ENCODE measurements at regions not wholly inside any gene's neighbourhood (a gene's known extent, or its start where the extent isn't known, plus 50 kb on each side); places are given as distances from the start of the nearest gene placed in this dataset.
"Not testable (repeated sequence)": the region's sequence is repeated elsewhere in the genome, so short reads cannot be mapped to it uniquely, and the experiment has no call there.

DNA sequence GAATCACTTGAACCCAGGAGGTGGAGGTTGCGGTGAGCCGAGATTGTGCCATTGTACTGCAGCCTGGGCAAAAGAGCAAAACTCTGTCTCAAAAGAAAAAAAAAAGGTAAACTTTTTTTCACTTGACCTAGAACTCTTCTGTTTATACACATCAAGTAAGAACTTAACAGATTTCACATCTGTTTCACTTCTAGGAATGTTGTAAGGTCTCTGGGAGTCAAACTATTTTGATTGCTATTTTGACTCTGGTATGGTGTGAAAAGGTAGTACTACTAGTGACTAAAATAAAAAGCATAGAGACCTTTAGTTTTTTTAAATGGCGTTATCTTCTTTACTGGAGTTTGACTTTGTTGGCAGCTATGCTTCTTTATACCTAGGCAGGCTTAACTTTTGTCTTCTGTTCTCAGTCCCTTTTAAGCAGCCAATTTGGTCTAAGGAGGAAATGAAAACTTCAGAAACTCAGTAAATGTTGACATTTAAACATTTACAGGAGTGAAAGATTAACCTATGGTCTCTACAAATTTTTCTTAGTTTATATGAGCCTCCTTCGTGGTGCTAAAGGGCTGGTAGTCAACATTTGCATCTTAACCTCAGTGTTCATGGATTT is 84.7 kb downstream of the METTL2B start:
- not testable (repeated sequence) for DNase-seq (ENCODE audit: low read depth in 2 of 2)

DNA sequence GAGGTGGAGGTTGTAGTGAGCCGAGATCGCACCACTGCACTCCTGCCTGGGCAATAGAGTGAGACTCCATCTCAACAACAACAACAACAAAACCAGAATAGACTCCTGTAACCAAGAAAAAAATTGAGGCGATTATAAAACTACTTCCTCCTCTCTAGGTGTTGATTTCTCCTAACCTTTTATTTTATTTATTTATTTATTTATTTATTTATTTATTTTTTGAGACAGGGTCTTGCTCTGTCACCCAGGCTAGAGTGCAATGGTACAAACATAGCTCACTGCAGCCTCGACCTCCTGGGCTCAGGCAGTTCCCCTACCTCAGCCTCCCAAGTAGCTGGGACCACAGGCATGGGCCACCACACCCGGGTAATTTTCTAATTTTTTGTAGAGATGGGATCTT is 86.2 kb downstream of the METTL2B start:
- DNase-seq (ENCODE audit: low read depth in 2 of 2): not testable (repeated sequence)

DNA sequence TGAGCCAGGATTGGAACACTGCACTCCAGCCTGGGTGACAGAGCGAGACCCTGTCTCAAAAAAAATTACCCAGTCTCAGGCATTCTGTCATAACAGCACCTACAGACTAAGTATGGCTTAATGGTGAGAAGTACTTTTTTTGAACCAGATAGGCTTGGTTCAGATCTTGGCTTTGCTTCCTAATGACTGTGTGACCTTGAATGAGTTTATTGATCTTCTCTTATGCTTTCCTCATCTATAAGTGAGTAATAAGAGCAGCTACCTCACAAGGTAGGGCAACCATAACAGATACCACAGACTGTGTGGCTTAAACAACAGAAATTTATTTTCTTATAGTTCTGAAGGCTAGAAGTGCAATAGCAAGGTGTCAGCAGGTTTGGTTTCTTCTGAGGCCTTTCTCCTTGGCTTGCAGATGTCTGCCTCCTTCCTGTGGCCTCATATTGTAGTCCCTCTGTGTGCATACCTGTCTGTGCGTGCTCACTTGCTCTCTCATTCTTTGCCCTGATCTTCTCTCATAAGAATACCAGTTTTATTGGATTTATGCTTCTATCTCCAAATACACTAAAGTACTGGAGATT is 87.7 kb downstream of the METTL2B start:
- DNase-seq (ENCODE audit: low read depth in 2 of 2): not testable (repeated sequence)

DNA sequence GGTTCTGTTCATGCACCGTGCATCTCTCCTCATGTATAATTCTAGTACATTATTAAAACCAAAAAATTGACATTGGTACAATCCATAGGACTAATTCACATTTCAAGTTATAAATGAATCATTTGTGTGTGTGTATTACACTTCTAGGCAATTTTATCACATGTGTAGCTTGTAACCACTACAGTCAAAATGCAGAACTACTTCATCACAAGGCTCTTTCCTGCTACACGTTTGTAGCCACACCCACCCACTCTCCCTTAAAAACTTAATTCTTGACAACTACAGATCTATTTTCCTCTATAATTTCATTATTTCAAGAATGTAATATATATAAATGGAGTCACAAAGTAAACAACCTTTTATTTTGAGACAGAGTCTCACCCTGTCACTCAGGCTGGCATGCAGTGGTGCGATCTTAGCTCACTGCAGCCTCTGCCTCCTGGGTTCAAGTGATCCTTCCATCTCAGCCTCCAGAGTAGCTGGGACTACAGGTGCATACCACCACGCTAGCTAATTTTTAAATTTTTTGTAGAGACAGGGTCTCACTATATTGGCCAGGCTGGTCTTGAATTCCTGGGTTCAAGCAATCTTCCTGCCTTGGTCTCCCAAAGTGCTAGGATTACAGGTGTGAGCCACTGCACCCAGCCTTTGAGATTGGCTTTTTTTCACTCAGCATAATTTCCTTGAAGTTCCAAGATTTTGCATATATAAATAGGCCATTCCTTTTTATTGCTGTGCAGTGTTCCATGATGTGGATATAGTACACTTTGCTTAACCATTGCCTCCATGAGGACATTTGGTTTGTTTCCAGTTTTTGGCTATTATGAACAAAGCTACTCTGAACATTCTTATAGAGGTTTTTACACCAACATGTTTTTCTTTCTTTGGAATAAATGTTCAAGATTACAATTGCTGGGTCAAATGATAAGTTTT is 88.7 kb downstream of the METTL2B start:
- not testable (repeated sequence) for DNase-seq (ENCODE audit: low read depth in 2 of 2)

DNA sequence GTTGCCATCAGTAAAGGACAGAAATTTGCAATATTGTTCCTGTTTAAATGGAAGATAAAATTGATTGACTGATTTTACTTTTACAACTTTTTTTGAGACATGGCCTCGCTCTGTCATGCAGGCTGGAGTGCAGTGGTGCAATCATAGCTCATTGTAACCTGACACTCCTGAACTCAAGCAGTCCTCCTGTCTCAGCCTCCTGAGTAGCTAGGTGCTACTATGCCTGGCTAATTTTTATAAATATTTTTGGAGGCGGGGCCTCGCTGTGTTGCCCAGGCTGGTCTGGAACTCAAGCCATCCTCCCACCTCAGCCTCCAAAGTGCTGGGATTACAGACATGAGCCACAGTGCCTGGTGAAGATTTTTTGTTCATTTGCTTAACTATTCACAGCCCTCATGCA is 96.8 kb upstream of the GARIN1A start:
- not testable (repeated sequence) for DNase-seq (ENCODE audit: low read depth in 2 of 2)

DNA sequence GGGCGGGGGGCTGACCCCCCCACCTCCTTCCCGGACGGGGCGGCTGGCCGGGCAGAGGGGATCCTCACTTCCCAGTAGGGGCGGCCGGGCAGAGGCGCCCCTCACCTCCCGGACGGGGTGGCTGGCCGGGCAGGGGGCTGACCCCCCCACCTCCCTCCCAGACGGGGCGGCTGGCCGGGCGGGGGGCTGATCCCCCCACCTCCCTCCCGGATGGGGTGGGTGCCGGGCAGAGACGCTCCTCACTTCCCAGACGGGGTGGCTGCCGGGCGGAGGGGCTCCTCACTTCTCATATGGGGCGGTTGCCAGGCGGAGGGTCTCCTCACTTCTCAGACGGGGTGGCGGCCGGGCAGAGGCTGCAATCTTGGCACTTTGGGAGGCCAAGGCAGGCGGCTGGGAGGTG is 95.1 kb upstream of the GARIN1A start:
- not testable (repeated sequence) for DNase-seq (ENCODE audit: low read depth in 2 of 2)

DNA sequence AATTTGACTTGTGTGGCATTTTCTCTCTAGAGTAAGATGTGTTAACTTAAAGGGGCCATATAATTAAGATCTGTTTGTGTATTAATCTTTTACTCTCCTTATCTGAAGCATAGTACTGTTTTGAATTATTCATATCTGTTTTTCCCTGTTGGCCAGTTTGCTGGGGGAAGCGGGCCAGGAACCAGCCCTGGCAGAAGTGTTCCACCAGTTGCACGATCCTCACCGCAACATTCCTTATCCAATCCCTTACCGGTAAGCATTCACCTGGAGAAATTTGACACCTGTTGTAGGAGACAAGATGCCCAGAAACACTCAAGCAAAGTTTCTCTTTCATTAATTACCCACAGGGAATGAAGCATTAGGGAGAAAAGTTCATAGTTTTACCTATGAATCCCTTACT is 92.2 kb upstream of the GARIN1A start:
- DNase-seq (ENCODE audit: low read depth in 2 of 2): not testable (repeated sequence)

DNA sequence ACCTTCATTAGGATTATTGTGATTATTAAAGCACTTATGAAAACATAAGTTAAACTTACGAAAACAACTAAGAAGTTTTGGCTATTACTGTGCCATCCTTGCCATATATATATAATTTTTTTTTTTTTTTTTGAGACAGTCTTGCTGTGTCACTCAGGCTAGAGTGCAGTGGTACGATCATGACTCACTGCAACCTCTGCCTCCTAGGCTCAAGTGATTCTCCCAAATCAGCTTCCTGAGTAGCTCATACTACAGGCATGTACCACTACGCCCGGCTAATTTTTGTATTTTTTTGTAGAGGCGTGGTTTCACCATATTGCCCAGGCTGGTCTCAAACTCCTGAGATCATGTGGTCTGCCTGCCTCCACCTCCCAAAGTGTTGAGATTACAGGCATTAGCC is 91.0 kb upstream of the GARIN1A start:
- not testable (repeated sequence) for DNase-seq (ENCODE audit: low read depth in 2 of 2)

DNA sequence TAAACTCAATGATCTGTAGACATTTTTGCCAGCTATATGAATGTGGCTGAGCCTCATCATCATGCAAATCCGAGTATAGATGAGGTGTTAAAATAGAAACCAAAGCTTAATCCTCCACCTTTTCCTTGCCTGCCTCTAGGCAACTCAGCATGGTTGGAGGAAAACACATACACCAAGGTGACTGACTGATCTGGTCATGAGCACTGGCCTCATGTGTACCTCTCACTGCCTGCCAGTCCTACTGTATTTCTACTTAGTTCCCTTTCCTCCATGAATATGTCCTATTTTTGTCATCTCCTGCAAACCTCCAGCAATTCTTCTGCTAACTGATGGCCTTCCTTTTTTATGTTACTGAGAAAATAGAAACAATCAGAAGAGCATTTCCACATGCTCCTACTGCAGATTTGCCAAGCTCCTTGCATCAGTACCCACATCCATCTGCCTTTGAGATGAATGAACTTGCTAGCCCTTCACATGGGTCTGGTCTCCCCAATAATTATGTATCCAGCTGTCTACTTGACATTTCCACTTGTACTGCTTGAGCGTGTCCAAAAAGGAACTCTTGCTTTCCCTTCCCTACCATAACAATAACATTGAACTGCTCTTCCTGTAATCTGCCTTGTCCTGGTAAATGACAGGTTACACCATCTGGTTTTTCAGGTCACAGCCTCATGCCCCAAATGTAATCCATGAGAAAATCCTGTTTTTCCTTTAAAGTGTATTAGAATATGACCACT is 90.1 kb upstream of the GARIN1A start:
- not testable (repeated sequence) for DNase-seq (ENCODE audit: low read depth in 2 of 2)

DNA sequence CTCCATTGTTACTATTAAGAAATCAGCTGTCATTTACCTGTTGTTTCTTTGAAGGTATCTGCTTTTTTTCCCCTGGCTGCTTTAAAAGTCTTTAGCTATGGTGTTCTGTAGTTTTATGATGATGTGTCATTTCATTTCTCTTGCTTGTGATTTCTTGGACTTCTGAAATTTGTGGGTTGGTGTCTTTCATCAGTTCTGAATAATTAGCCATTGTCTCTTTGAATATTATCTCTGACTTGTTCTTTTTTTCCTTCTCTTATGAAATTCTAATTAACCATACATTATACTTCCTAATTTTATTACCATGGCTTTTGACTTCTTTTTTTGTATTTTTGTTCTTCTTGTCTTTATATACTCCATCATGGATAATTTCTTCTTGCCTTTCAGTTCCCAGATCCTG is 85.4 kb upstream of the GARIN1A start:
- DNase-seq (ENCODE audit: low read depth in 2 of 2): not testable (repeated sequence)

DNA sequence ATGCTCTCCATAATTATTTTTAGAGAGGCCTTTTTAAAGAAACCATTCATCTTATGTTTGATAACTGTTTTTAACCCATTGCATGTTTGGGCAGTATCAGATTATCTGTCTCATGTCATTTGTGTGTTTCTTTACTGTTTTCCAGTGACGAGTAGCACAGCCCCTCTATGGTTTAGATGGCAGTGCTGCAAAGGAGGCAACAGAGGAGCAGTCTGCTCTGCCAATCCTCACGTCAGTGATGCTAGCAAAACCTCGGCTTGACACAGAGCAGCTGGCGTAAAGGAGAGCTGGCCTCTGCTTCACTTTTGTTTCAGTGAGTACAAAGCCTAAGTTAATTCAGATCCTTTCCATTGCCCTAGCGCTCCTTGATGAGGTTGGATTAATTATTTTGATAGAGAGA is 80.4 kb upstream of the GARIN1A start:
- DNase-seq (ENCODE audit: low read depth in 2 of 2): no peak

DNA sequence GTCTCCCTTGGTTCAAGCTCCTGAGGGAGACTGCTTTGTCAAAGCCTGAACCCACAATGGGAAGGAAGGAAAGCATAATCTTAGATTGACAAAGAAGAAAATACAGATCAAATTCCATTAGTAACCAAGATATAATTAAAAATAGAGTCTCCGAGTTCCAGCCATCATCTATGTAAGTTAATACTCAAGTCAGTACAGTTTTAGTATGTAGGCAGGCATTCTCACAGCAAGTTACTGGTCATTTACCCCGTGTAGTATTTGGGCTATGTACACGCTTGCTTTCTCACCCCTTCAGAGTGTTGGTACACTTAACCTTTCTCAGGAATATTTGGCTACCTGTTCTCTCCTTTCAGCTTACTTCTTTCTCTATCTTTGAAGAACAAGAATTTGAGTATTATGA is 79.9 kb upstream of the GARIN1A start:
- not testable (repeated sequence) for DNase-seq (ENCODE audit: low read depth in 2 of 2)

DNA sequence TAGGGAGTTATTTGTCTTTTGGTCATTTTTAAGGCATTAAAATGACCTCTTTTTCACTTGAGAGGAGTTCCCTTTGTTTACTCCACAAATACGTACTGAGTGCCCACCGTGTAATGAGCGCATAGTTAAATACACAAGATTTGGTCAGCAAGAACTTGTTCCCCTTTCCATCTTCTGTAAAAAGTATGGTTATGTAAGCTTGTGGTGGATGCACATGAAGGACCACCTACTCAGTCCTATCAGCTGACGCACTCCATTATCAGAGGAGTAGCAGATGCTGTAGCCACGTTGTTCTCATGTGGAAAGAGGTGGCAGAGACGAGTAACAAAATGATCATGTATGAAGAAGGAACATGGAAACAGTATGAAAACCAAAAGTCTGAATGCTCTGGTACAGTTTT is 78.0 kb upstream of the GARIN1A start:
- DNase-seq (ENCODE audit: low read depth in 2 of 2): not testable (repeated sequence)

DNA sequence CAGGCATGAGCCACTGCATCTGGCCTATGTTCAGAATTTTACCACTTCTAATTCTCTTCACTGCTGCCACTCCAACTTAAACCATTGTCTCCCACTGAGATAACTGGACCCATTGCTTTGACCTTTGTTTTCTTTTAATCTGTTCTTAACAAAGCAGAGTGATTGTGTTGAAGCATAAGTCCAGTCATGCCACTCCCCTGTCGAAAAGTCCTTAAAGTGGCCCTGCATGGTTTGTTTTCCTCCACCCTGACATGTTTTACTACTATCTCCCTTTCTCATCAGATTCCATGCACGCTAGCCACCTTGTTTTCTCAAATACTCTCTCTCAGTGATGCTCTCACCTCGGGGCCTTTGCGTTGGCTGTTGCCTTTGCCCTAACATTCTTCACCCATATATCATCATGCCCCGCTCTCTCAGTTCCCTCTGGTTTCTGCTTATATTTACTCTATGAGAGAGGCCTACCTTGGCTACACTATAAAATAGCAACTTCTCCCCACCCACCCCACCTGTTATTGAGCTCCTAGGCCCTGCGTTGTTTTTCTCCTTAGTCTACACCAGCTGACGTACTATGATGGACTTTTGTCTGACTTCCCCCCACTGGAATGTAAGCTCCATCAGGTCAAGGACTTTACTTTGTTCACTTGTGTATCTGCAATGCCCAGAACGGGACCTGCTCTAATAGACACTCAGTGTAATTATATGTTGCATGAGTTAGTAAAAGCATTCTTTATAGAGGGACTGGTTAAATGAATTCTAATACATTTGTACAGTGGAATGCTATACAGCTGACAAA is 75.6 kb upstream of the GARIN1A start:
- not testable (repeated sequence) for DNase-seq (ENCODE audit: low read depth in 2 of 2)

DNA sequence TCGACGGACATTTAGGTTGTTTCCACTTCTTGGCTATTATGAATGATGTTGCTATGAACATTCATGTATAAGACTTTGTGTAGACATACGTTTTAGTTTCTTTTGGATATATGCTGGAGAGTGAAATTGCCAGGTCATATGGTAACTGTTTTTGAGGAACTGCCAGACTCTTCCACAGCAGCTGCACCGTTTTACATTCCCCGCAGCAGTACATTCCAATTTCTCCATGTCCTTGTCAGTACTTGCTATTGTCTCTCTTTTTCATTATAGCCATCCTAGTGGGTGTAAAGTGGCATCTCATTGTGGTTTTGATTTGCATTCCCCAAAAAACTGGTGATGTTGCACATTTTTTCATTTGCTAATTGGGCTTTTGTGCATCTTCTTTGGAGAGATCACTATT is 73.1 kb upstream of the GARIN1A start:
- not testable (repeated sequence) for DNase-seq (ENCODE audit: low read depth in 2 of 2)

DNA sequence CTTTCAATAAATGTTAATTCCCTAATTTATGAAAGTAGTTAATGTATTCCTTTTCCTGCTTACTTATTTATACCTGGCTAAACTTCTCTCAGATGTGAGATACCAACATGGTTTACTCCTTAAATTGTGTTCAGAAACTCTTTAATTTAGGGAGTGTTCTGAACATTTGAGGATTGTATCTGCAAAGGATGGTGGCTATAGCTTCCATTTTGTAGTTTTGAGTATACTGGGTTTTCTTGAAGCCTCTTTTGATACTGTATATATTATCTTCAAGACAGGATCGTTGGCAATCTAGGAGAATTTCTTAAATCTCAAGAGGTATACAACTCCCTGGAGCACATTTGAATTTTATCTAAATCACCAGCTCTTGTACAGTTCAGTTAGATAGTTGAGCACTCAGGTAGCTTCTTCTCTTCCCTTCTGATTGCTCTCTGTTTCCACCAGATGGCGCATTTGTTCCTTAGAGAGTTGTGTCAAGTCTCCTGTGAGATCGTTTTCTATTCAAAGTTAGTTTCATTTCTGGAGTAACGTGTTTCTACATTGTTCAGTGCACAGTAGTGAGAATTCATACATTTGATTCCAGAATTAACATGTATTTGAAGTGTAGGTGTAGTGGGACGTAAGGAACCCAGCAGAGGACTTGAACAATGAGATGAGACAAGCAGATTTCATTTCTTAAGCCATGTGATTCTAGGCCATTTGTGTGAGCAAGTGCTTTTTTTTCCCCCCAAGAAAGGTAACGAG is 63.2 kb upstream of the GARIN1A start:
- DNase-seq (ENCODE audit: low read depth in 2 of 2): peak in 1 of 2 donors; percentile 10

DNA sequence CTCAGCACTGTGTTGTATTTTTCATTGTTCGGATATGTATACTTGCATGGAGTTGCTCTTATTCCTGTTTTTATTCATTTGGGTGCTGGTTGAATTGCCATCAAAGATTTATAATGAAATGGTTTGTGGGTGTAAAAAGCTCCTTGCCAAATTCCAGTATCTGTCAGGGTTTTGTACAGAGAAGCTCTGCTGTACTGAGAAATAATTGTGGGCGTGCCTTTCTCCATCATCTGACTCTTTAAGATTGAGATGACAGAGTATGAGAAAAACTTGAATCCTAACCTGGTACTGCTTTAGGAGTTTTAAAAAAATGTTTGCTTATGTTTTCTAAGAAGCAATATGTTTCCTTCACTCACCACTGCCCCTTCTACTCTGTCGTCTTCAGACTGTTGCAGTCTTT is 58.7 kb upstream of the GARIN1A start:
- DNase-seq (ENCODE audit: low read depth in 2 of 2): not testable (repeated sequence)

DNA sequence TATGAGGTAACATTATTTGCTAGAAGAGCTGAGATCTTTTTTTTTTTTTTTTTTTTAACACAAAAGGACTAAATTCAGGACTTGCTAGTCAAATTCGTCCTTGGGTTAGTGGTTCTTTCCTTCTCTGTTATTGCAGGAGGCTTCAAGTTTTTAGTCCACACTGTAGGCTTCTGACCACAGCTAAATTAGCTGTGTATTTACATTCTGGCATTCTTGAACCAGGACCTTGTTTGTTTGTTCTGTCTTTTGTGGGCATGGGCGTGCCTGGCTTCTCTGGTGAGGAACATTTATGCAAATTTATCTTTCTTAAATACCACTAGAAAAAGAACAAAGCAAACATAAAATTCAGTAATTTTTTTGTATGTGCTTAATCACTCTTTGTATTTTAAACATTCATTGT is 57.3 kb upstream of the GARIN1A start:
- not testable (repeated sequence) for DNase-seq (ENCODE audit: low read depth in 2 of 2)

DNA sequence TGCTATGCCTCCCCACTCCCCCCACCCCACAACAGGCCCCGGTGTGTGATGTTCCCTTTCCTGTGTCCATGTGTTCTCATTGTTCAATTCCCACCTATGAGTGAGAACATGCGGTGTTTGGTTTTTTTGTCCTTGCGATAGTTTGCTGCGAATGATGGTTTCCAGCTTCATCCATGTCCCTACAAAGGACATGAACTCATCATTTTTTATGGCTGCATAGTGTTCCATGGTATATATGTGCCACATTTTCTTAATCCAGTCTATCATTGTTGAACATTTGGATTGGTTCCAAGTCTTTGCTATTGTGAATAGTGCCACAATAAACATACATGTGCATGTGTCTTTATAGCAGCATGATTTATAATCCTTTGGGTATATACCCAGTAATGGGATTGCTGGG is 55.3 kb upstream of the GARIN1A start:
- not testable (repeated sequence) for DNase-seq (ENCODE audit: low read depth in 2 of 2)

Data from stimulated activated CD8-positive, alpha-beta memory T cell treated with anti-CD3 and anti-CD28 coated beads, Interleukin-7, amount 100 ng/mL, for 1 hour (primary cell).